ENCODE measurements at regions not wholly inside any gene's neighbourhood (a gene's known extent, or its start where the extent isn't known, plus 50 kb on each side); places are given as distances from the start of the nearest gene placed in this dataset.

- H3K36me3 ChIP-seq, result no peaks in the 10 kb centered on the region
- H3K4me3 ChIP-seq, result no peak overlapping the region
- intact Hi-C loops (cut with DNase I), result no loop called here
- no peaks in the 10 kb centered on the region for H3K27me3 ChIP-seq
- ATAC-seq, result peak in 2 of 4 donors; percentile 32 to 70
- TF ChIP-seq POLR2A (IDR thresholded peaks at IDR 0.05) (no peak), CTCF (IDR thresholded peaks at IDR 0.05) (no peak)
- H3K9me3 ChIP-seq, result peaks cover 0 to 4% (median 0%) of the 10 kb centered on the region in 12 donors
- H3K4me1 ChIP-seq, result peaks cover 0 to 5% (median 0%) of the 10 kb centered on the region in 12 donors
- no peak overlapping the region for H3K27ac ChIP-seq
- peak in 4 of 5 donors; percentile 23 to 33 (median 27) for DNase-seq
- 82 to 93% (median 87%) methylated on average over 4 of the region's 4 CpGs for WGBS, 4 donors
These were observed 77.2 kb downstream of the CH25H start for GRCh38 chr10:89129911-89130310.

DNA sequence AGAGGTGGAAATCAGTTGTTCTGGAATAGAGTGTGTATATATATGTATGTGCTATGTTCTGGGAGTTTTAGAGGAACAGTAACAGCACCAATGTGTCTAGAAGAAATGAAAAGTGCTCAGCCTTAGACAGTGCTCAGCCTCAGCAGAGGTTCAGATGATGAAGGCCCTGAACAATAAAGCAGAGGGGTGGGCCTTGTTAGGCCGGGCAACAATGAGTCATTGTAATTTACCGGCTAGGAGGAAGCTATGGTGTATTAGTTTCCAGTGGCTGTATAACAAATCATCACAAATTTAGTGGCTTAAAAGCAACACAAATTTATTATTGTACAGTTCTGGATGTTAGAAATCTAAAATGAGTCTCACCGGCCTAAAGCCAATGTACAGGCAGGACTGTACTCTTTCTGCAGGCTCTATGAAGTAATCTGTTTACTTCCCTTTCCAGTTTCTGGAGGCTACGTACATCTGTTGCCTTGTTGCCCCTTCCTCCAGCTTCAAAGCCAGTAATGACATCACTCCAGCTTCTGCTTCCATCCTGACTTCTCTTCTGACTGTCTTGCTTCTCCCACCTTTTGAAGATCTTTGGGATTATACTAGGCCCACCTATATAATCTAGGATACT lies 84.6 kb downstream of the CH25H start:
- Histone ChIP-seq H3K4me3 (no peak overlapping the region), H3K27me3 (no peaks in the 10 kb centered on the region), H3K4me1 (peaks cover 0 to 25% (median 0%) of the 10 kb centered on the region in 12 donors), H3K9me3 (no peaks in the 10 kb centered on the region), H3K36me3 (no peaks in the 10 kb centered on the region), H3K27ac (peak overlapping the region in 9 of 12 donors; percentile 19 to 68 (median 51))
- ATAC-seq (peak; percentile 61 to 86 (median 67)), DNase-seq (peak in 1 of 5 donors; percentile 25)
- intact Hi-C loops (cut with DNase I), result no loop called here
- 54 to 67% (median 64%) methylated on average over 4 of the region's 4 CpGs for WGBS, 4 donors
- TF ChIP-seq CTCF (IDR thresholded peaks at IDR 0.05) (no peak), POLR2A (IDR thresholded peaks at IDR 0.05) (no peak)

DNA sequence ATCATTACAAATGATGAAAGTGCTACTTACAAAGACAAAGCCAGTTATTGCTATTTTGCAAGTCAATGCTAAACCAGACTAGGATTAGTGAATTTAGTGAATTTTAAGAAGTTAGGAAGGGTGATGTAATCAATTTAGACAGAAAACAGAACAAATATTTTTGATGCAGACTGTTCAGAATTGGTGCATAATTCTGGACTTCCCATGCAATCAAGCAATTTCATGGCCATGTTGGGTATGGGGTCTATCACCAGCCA lies 85.4 kb downstream of the CH25H start:
- Histone ChIP-seq H3K36me3 (no peaks in the 10 kb centered on the region), H3K9me3 (no peaks in the 10 kb centered on the region), H3K4me1 (peaks cover 0 to 32% (median 0%) of the 10 kb centered on the region in 12 donors), H3K4me3 (no peak overlapping the region), H3K27me3 (no peaks in the 10 kb centered on the region), H3K27ac (peak overlapping the region in 3 of 12 donors; percentile 51 to 68 (median 67))
- intact Hi-C loops (cut with DNase I), result no loop called here
- DNase-seq (no peak), ATAC-seq (no peak)
- TF ChIP-seq CTCF (IDR thresholded peaks at IDR 0.05) (no peak), POLR2A (IDR thresholded peaks at IDR 0.05) (no peak)

GRCh38 chr10:89120931-89121763 lies 86.0 kb downstream of the CH25H start:
- intact Hi-C loops (cut with DNase I), result no loop called here
- Histone ChIP-seq H3K36me3 (no peaks in the 10 kb centered on the region), H3K27me3 (no peaks in the 10 kb centered on the region), H3K4me1 (peaks cover 0 to 37% (median 0%) of the 10 kb centered on the region in 12 donors), H3K4me3 (no peak overlapping the region), H3K9me3 (no peaks in the 10 kb centered on the region), H3K27ac (peak overlapping the region in 2 of 12 donors; percentile 51 to 68)
- 78 to 92% (median 90%) methylated on average over 5 of the region's 5 CpGs for WGBS, 4 donors
- TF ChIP-seq CTCF (IDR thresholded peaks at IDR 0.05), result no peak
- TF ChIP-seq POLR2A (IDR thresholded peaks at IDR 0.05), result no peak
- no peak for DNase-seq
- ATAC-seq, result no peak
